ENCODE measurements at regions not wholly inside any gene's neighbourhood (a gene's known extent, or its start where the extent isn't known, plus 50 kb on each side); places are given as distances from the start of the nearest gene placed in this dataset.

GRCh38 chr7:67847092-67847787, 850.6 kb downstream of the TYW1 start:
- no peak for TF ChIP-seq TAF1 (conservative IDR thresholded peaks at IDR 0.05)
- no peak for TF ChIP-seq YY1 (IDR thresholded peaks at IDR 0.05)
- TF ChIP-seq CTCF (IDR thresholded peaks at IDR 0.05; ENCODE audit: low read depth, low read length, missing input control), result no peak
- TF ChIP-seq, protein P1, sequence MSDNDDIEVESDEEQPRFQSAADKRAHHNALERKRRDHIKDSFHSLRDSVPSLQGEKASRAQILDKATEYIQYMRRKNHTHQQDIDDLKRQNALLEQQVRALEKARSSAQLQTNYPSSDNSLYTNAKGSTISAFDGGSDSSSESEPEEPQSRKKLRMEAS (IDR thresholded peaks at IDR 0.05), result no peak
- no peak for TF ChIP-seq EGR1 (IDR thresholded peaks at IDR 0.05; ENCODE audit: low read depth in 2 of 2)
- TF ChIP-seq ZBTB33 (IDR thresholded peaks at IDR 0.05), result no peak
- no peak for TF ChIP-seq JUND (IDR thresholded peaks at IDR 0.05)
- TF ChIP-seq RXRA (IDR thresholded peaks at IDR 0.05), result no peak
